CD14-positive monocyte (primary cell): ENCODE measurements at regions not wholly inside any gene's neighbourhood (a gene's known extent, or its start where the extent isn't known, plus 50 kb on each side); places are given as distances from the start of the nearest gene placed in this dataset.

Source experiments
- DNase-seq, 3 donors: peaks; one replicate each; pipeline ENCODE4 v3.0.0-alpha.2; 2011 to 2022
- H2AFZ ChIP-seq: 2 replicates; pipeline ENCODE4 v1.6.0; 2012; ENCODE audit warnings: mild to moderate bottlenecking, low read depth, low read length, inconsistent platforms; ENCODE audit not compliant: insufficient read depth, poor library complexity, severe bottlenecking
- H3K27ac ChIP-seq, 2 donors: 1 replicate in 1 of 2; 2 replicates in 1 of 2; pipeline ENCODE4 v1.5.1; 2012 to 2013; ENCODE audit warnings: low read length in 2 of 2, control low read depth in 1 of 2, inconsistent platforms in 1 of 2, low read depth in 1 of 2, mild to moderate bottlenecking in 1 of 2
- H3K27me3 ChIP-seq, 2 donors: one replicate each; pipeline versions ENCODE4 v1.6.0 to v1.6.1; 2011 to 2013; ENCODE audit warnings: low read length in 2 of 2; ENCODE audit not compliant: control insufficient read depth in 2 of 2, insufficient read depth in 2 of 2
- H3K36me3 ChIP-seq, 2 donors: replicated peaks in 1 of 2; 1 replicate in 1 of 2; 2 replicates in 1 of 2; pipeline versions ENCODE4 v1.5.1 to v1.6.1; 2012 to 2013; ENCODE audit warnings: low read length in 2 of 2, control low read depth in 1 of 2, inconsistent platforms in 1 of 2, mild to moderate bottlenecking in 1 of 2; ENCODE audit not compliant: insufficient read depth in 2 of 2, control insufficient read depth in 1 of 2
- H3K4me1 ChIP-seq, 2 donors: 1 replicate in 1 of 2; 2 replicates in 1 of 2; pipeline versions ENCODE4 v1.5.1 to v1.6.1; 2012 to 2013; ENCODE audit warnings: low read length in 2 of 2, control low read depth in 1 of 2, inconsistent platforms in 1 of 2, mild to moderate bottlenecking in 1 of 2, moderate library complexity in 1 of 2; ENCODE audit not compliant: insufficient read depth in 2 of 2, control insufficient read depth in 1 of 2
- H3K4me2 ChIP-seq: replicated peaks from 2 replicates; pipeline ENCODE3; 2012; ENCODE audit warnings: low read length, moderate library complexity, mild to moderate bottlenecking; ENCODE audit not compliant: poor library complexity, severe bottlenecking; ENCODE audit errors: extremely low read depth
- H3K4me3 ChIP-seq, 3 experiments: fragments of 200-600 bp in 1 of 3; sonication (generic) in 1 of 3; replicated peaks in 1 of 3; 1 replicate in 2 of 3; 2 replicates in 1 of 3; pipeline ENCODE4 v1.5.1; 2011 to 2013; ENCODE audit warnings: low read length in 3 of 3, mild to moderate bottlenecking in 3 of 3, control low read depth in 2 of 3, low read depth in 2 of 3, inconsistent platforms in 1 of 3, moderate library complexity in 1 of 3
- H3K79me2 ChIP-seq: 2 replicates; pipeline ENCODE4 v1.6.0; 2012; ENCODE audit warnings: mild to moderate bottlenecking, control low read depth, inconsistent platforms, low read length, moderate library complexity; ENCODE audit not compliant: insufficient read depth
- H3K9ac ChIP-seq: 2 replicates; pipeline ENCODE4 v1.6.0; 2017; ENCODE audit warnings: low read length, mild to moderate bottlenecking; ENCODE audit not compliant: insufficient read depth, poor library complexity, severe bottlenecking
- H3K9me3 ChIP-seq, 2 donors: replicated peaks in 1 of 2; 1 replicate in 1 of 2; 2 replicates in 1 of 2; pipeline versions ENCODE4 v1.5.1 to v1.6.1; 2012 to 2013; ENCODE audit warnings: low read length in 2 of 2, control low read depth in 1 of 2; ENCODE audit not compliant: control insufficient read depth in 1 of 2, insufficient read depth in 1 of 2
- H4K20me1 ChIP-seq: 2 replicates; pipeline ENCODE4 v1.6.0; 2012; ENCODE audit warnings: mild to moderate bottlenecking, low read length, control low read depth, moderate library complexity; ENCODE audit not compliant: insufficient read depth
- H3K27ac Mint-ChIP-seq, 7 donors: one replicate each; pipeline ENCODE4 v1.8.0; 2020; ENCODE audit warnings: mild to moderate bottlenecking in 7 of 7, mixed read lengths in 7 of 7, moderate library complexity in 6 of 7, inconsistent platforms in 2 of 7
- H3K27me3 Mint-ChIP-seq, 3 donors: one replicate each; pipeline ENCODE4 v1.8.0; 2021 to 2022; ENCODE audit warnings: low read depth in 3 of 3, mild to moderate bottlenecking in 3 of 3, mixed read lengths in 3 of 3, moderate library complexity in 3 of 3, inconsistent platforms in 1 of 3
- H3K36me3 Mint-ChIP-seq, 2 donors: one replicate each; pipeline ENCODE4 v1.8.0; 2020; ENCODE audit warnings: mixed read lengths in 2 of 2, inconsistent platforms in 1 of 2, mild to moderate bottlenecking in 1 of 2
- H3K4me1 Mint-ChIP-seq: one replicate; pipeline ENCODE4 v1.8.0; 2020; ENCODE audit warnings: mild to moderate bottlenecking, mixed read lengths
- H3K4me3 Mint-ChIP-seq, 2 donors: one replicate each; pipeline ENCODE4 v1.8.0; 2020; ENCODE audit warnings: mild to moderate bottlenecking in 2 of 2, mixed read lengths in 2 of 2, moderate library complexity in 1 of 2
- H3K9me3 Mint-ChIP-seq, 7 donors: one replicate each; pipeline ENCODE4 v1.8.0; 2020 to 2022; ENCODE audit warnings: mixed read lengths in 7 of 7, mild to moderate bottlenecking in 6 of 7, moderate library complexity in 6 of 7, inconsistent platforms in 2 of 7
- WGBS: methylation state at CpG from one replicate; pipeline ENCODE4 v1.1.5; 2013; ENCODE audit warnings: missing lambda C conversion rate; ENCODE audit not compliant: insufficient coverage; 5-methylcytosine and 5-hydroxymethylcytosine counted together
- intact Hi-C, 2 donors: fragments of 100-400 bp; cut with micrococcal nuclease; formaldehyde crosslinking; loops; one replicate each; pipeline versions ENCODE4 v1.15.0 to v1.15.1; 2023
- TF ChIP-seq, protein P1 (sequence below): fragments of 200-600 bp; IDR thresholded peaks from one replicate; pipeline ENCODE4 v1.8.0; 2022; ENCODE audit warnings: antibody characterized with exemption, mild to moderate bottlenecking

- no peak overlapping the region for H3K4me3 ChIP-seq
- H3K27me3 Mint-ChIP-seq = peaks cover 0 to 2% (median 0%) of the 10 kb centered on the region in 3 donors
- H3K4me1 ChIP-seq = no peaks in the 10 kb centered on the region
- peaks cover 0 to 8% (median 2%) of the 10 kb centered on the region in 7 donors for H3K9me3 Mint-ChIP-seq
- no peak for DNase-seq
- no peak overlapping the region for H3K4me3 Mint-ChIP-seq
- TF ChIP-seq, protein P1, sequence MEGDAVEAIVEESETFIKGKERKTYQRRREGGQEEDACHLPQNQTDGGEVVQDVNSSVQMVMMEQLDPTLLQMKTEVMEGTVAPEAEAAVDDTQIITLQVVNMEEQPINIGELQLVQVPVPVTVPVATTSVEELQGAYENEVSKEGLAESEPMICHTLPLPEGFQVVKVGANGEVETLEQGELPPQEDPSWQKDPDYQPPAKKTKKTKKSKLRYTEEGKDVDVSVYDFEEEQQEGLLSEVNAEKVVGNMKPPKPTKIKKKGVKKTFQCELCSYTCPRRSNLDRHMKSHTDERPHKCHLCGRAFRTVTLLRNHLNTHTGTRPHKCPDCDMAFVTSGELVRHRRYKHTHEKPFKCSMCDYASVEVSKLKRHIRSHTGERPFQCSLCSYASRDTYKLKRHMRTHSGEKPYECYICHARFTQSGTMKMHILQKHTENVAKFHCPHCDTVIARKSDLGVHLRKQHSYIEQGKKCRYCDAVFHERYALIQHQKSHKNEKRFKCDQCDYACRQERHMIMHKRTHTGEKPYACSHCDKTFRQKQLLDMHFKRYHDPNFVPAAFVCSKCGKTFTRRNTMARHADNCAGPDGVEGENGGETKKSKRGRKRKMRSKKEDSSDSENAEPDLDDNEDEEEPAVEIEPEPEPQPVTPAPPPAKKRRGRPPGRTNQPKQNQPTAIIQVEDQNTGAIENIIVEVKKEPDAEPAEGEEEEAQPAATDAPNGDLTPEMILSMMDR = no peak
- H3K4me2 ChIP-seq = no peak overlapping the region
- H3K36me3 Mint-ChIP-seq = no peaks in the 10 kb centered on the region
- no peaks in the 10 kb centered on the region for H3K4me1 Mint-ChIP-seq
- intact Hi-C loops = no loop called here
- 45% methylated on average over 2 of the region's 4 CpGs for WGBS
- no peaks in the 10 kb centered on the region for H3K79me2 ChIP-seq
- peaks cover 0 to 2% of the 10 kb centered on the region in 2 donors for H3K9me3 ChIP-seq
- H2AFZ ChIP-seq = no peak overlapping the region
- H3K9ac ChIP-seq = no peak overlapping the region
- no peaks in the 10 kb centered on the region for H3K36me3 ChIP-seq
- no peak overlapping the region for H3K27ac ChIP-seq
- H3K27ac Mint-ChIP-seq = no peak overlapping the region
- H3K27me3 ChIP-seq = no peaks in the 10 kb centered on the region
- no peaks in the 10 kb centered on the region for H4K20me1 ChIP-seq
Measured at GRCh38 chr2:21727101-21727500, 603.3 kb downstream of the TDRD15 start.

GRCh38 chr2:21728133-21728532 lies 604.4 kb downstream of the TDRD15 start:
- H3K36me3 Mint-ChIP-seq = no peaks in the 10 kb centered on the region
- H3K27me3 Mint-ChIP-seq = no peaks in the 10 kb centered on the region

More at GRCh38 chr2:21728133-21728532, 604.4 kb downstream of the TDRD15 start:
- H3K9me3 ChIP-seq = no peaks in the 10 kb centered on the region
- no peaks in the 10 kb centered on the region for H4K20me1 ChIP-seq
- Mint-ChIP-seq H3K4me1 (no peaks in the 10 kb centered on the region), H3K4me3 (no peak overlapping the region), H3K27ac (no peak overlapping the region), H3K9me3 (peaks cover 0 to 5% (median 2%) of the 10 kb centered on the region in 7 donors)
- intact Hi-C loops = no loop called here
- H3K4me1 ChIP-seq = no peaks in the 10 kb centered on the region
- no peaks in the 10 kb centered on the region for H3K27me3 ChIP-seq
- H3K79me2 ChIP-seq = no peaks in the 10 kb centered on the region
- TF ChIP-seq, protein P1 = no peak
- no peak overlapping the region for H3K4me2 ChIP-seq
- no peak for DNase-seq
- no peak overlapping the region for H2AFZ ChIP-seq
- H3K36me3 ChIP-seq = no peaks in the 10 kb centered on the region
- H3K4me3 ChIP-seq = no peak overlapping the region
- H3K9ac ChIP-seq = no peak overlapping the region
- WGBS = no CpG with 5 or more reads among the region's 2 CpGs
- H3K27ac ChIP-seq = no peak overlapping the region
